ENCODE measurements at regions not wholly inside any gene's neighbourhood (a gene's known extent, or its start where the extent isn't known, plus 50 kb on each side); places are given as distances from the start of the nearest gene placed in this dataset.

DNA sequence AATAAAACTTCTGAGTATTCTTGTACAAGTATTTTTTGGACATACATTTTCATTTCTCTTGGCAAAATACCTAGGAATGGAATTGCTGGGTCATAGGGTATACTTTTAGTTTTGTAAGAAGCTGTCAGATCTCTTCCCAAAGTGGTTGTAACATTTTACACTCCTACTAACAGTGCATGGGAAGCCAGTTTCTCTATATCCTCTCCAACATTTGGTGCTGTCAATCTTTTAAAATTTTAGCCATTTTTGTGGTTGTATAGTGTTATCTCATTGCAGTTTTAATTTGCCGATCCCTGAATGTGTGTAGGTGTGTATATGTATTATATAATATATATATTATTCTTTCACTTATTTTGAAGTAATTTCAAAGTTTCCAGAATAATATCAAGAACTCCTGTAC, 63.1 kb upstream of the TMEM178A start:
- Histone ChIP-seq H3K9ac (ENCODE audit: low read depth, low read length, poor library complexity, severe bottlenecking) (no peak overlapping the region), H3K79me2 (ENCODE audit: insufficient read depth, low read length) (no peaks in the 10 kb centered on the region), H3K9me3 (ENCODE audit: insufficient read depth, low read depth, low read length) (no peaks in the 10 kb centered on the region), H3K27me3 (ENCODE audit: insufficient read depth, low read length, poor library complexity, severe bottlenecking) (no peaks in the 10 kb centered on the region), H3F3A (ENCODE audit: low read depth) (no peaks in the 10 kb centered on the region), H3K36me3 (ENCODE audit: insufficient read depth, low read length) (no peaks in the 10 kb centered on the region), H3K4me3 (ENCODE audit: low read length, poor library complexity, severe bottlenecking) (no peak overlapping the region), H4K20me1 (ENCODE audit: insufficient read depth, low read length, poor library complexity, severe bottlenecking) (no peaks in the 10 kb centered on the region), H3K4me1 (ENCODE audit: insufficient read depth, low read length, poor library complexity, severe bottlenecking) (no peaks in the 10 kb centered on the region), H3K4me2 (ENCODE audit: low read depth, low read length, poor library complexity, severe bottlenecking) (no peak overlapping the region), H2AFZ (ENCODE audit: low read length) (no peak overlapping the region), H3K9me2 (replicated peaks; ENCODE audit: low read depth, low read length) (no peaks in the 10 kb centered on the region)
- no peak for TF ChIP-seq EZH2phosphoT487 (IDR thresholded peaks at IDR 0.05; ENCODE audit: borderline replicate concordance)
- TF ChIP-seq, protein P1, sequence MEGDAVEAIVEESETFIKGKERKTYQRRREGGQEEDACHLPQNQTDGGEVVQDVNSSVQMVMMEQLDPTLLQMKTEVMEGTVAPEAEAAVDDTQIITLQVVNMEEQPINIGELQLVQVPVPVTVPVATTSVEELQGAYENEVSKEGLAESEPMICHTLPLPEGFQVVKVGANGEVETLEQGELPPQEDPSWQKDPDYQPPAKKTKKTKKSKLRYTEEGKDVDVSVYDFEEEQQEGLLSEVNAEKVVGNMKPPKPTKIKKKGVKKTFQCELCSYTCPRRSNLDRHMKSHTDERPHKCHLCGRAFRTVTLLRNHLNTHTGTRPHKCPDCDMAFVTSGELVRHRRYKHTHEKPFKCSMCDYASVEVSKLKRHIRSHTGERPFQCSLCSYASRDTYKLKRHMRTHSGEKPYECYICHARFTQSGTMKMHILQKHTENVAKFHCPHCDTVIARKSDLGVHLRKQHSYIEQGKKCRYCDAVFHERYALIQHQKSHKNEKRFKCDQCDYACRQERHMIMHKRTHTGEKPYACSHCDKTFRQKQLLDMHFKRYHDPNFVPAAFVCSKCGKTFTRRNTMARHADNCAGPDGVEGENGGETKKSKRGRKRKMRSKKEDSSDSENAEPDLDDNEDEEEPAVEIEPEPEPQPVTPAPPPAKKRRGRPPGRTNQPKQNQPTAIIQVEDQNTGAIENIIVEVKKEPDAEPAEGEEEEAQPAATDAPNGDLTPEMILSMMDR (conservative IDR thresholded peaks at IDR 0.05; ENCODE audit: low read length) = no peak

DNA sequence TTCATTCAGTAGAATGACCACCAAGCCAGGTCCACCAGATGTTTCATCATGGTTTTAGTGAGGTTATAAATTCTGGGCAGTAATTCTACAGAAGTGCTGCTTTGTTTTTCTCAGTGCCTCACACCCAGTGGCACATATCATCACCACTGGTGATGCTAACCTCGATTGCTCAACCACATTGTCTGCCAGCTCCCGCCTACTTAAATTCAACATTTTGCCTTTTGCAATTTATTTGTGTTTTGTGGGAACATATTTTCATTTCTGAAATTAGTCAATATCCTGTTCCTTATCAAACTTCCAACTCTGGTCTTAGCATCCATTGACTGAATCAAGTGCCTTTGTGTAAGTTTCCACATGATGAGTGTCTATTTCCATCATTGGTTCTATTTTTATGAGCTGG, 62.3 kb upstream of the TMEM178A start:
- Histone ChIP-seq H4K20me1 (ENCODE audit: insufficient read depth, low read length, poor library complexity, severe bottlenecking) (no peaks in the 10 kb centered on the region), H3K27me3 (ENCODE audit: insufficient read depth, low read length, poor library complexity, severe bottlenecking) (no peaks in the 10 kb centered on the region), H3K4me1 (ENCODE audit: insufficient read depth, low read length, poor library complexity, severe bottlenecking) (no peaks in the 10 kb centered on the region), H3F3A (ENCODE audit: low read depth) (no peaks in the 10 kb centered on the region), H3K36me3 (ENCODE audit: insufficient read depth, low read length) (no peaks in the 10 kb centered on the region), H3K4me2 (ENCODE audit: low read depth, low read length, poor library complexity, severe bottlenecking) (no peak overlapping the region), H3K9me2 (replicated peaks; ENCODE audit: low read depth, low read length) (no peaks in the 10 kb centered on the region), H3K9ac (ENCODE audit: low read depth, low read length, poor library complexity, severe bottlenecking) (no peak overlapping the region), H2AFZ (ENCODE audit: low read length) (no peak overlapping the region), H3K79me2 (ENCODE audit: insufficient read depth, low read length) (no peaks in the 10 kb centered on the region), H3K4me3 (ENCODE audit: low read length, poor library complexity, severe bottlenecking) (no peak overlapping the region), H3K9me3 (ENCODE audit: insufficient read depth, low read depth, low read length) (no peaks in the 10 kb centered on the region)
- TF ChIP-seq EZH2phosphoT487 (IDR thresholded peaks at IDR 0.05; ENCODE audit: borderline replicate concordance) = no peak
- TF ChIP-seq, protein P1 (conservative IDR thresholded peaks at IDR 0.05; ENCODE audit: low read length) = no peak

DNA sequence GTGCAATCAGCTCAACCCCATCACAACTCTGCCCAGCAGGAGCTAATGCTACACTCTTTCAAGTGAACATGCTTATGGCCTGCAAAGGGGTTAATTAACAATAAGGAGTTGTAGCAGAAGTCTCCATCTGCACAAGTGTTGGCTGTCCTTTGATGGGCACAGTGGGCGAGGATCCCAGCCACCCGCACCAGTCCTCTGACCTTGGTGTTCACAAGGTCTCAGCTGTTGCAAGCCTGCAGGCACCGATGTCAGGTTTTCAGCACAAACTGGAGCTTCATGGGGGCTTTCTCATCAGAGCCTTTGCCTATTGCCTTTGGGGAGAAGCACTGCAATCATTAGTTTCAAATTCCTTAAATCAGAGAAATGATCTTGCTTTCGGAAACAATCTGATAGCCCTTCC, 60.9 kb upstream of the TMEM178A start:
- Histone ChIP-seq H3K36me3 (ENCODE audit: insufficient read depth, low read length) (no peaks in the 10 kb centered on the region), H3K4me3 (ENCODE audit: low read length, poor library complexity, severe bottlenecking) (no peak overlapping the region), H3K79me2 (ENCODE audit: insufficient read depth, low read length) (no peaks in the 10 kb centered on the region), H3K9me3 (ENCODE audit: insufficient read depth, low read depth, low read length) (no peaks in the 10 kb centered on the region), H4K20me1 (ENCODE audit: insufficient read depth, low read length, poor library complexity, severe bottlenecking) (no peaks in the 10 kb centered on the region), H3K9ac (ENCODE audit: low read depth, low read length, poor library complexity, severe bottlenecking) (no peak overlapping the region), H3K9me2 (replicated peaks; ENCODE audit: low read depth, low read length) (no peaks in the 10 kb centered on the region), H2AFZ (ENCODE audit: low read length) (no peak overlapping the region), H3K27me3 (ENCODE audit: insufficient read depth, low read length, poor library complexity, severe bottlenecking) (no peaks in the 10 kb centered on the region), H3K4me1 (ENCODE audit: insufficient read depth, low read length, poor library complexity, severe bottlenecking) (no peaks in the 10 kb centered on the region), H3F3A (ENCODE audit: low read depth) (no peaks in the 10 kb centered on the region), H3K4me2 (ENCODE audit: low read depth, low read length, poor library complexity, severe bottlenecking) (no peak overlapping the region)
- TF ChIP-seq, protein P1 (conservative IDR thresholded peaks at IDR 0.05; ENCODE audit: low read length) = no peak

All from Loucy (cell line).